Mesendoderm (in vitro differentiated cells): ENCODE measurements at regions not wholly inside any gene's neighbourhood (a gene's known extent, or its start where the extent isn't known, plus 50 kb on each side); places are given as distances from the start of the nearest gene placed in this dataset.
A peak's percentile ranks its signal among the peaks of the same experiment; 100 is the strongest.

Experiments used
- DNase-seq: peaks from one replicate; pipeline ENCODE4 v3.0.0; 2013
- H2AK5ac ChIP-seq: 2 replicates; pipeline ENCODE4 v1.6.1; 2013; ENCODE audit warnings: low read length, inconsistent platforms
- H2BK120ac ChIP-seq: 2 replicates; pipeline ENCODE4 v1.6.1; 2013; ENCODE audit warnings: low read depth, mild to moderate bottlenecking, low read length, moderate library complexity, mixed read lengths
- H2BK15ac ChIP-seq: replicated peaks from 2 replicates; pipeline ENCODE4 v1.6.1; 2013; ENCODE audit warnings: low read depth, mild to moderate bottlenecking, moderate library complexity
- H2BK5ac ChIP-seq: 2 replicates; pipeline ENCODE4 v1.6.1; 2013; ENCODE audit warnings: low read length, inconsistent platforms
- H3K18ac ChIP-seq: 2 replicates; pipeline ENCODE4 v1.6.1; 2013; ENCODE audit warnings: mild to moderate bottlenecking, low read length, mixed read lengths
- H3K23ac ChIP-seq: one replicate; pipeline ENCODE4 v1.6.1; 2013; ENCODE audit warnings: low read length
- H3K27ac ChIP-seq: 2 replicates; pipeline ENCODE4 v1.5.1; 2013; ENCODE audit warnings: low read depth, mild to moderate bottlenecking, inconsistent platforms, low read length, moderate library complexity
- H3K27me3 ChIP-seq: 2 replicates; pipeline ENCODE4 v1.6.1; 2013; ENCODE audit warnings: low read length, control low read depth, mild to moderate bottlenecking, inconsistent platforms; ENCODE audit not compliant: insufficient read depth, poor library complexity
- H3K36me3 ChIP-seq: 2 replicates; pipeline ENCODE4 v1.6.1; 2013; ENCODE audit warnings: low read length, inconsistent platforms; ENCODE audit not compliant: control insufficient read depth, insufficient read depth
- H3K4ac ChIP-seq: one replicate; pipeline ENCODE4 v1.6.1; 2013; ENCODE audit warnings: low read depth, mild to moderate bottlenecking, low read length, moderate library complexity
- H3K4me1 ChIP-seq: 2 replicates; pipeline ENCODE4 v1.6.1; 2013; ENCODE audit warnings: low read depth, low read length, inconsistent platforms; ENCODE audit not compliant: control insufficient read depth
- H3K4me2 ChIP-seq: 2 replicates; pipeline ENCODE4 v1.6.1; 2013; ENCODE audit warnings: low read length
- H3K4me3 ChIP-seq: 2 replicates; pipeline ENCODE4 v1.5.1; 2013; ENCODE audit warnings: mild to moderate bottlenecking, low read length
- H3K56ac ChIP-seq: one replicate; pipeline ENCODE4 v1.6.1; 2013; ENCODE audit warnings: low read length
- H3K79me1 ChIP-seq: 2 replicates; pipeline ENCODE4 v1.6.1; 2013; ENCODE audit warnings: low read length, inconsistent platforms
- H3K79me2 ChIP-seq: 2 replicates; pipeline ENCODE4 v1.6.1; 2013; ENCODE audit warnings: mild to moderate bottlenecking, low read length; ENCODE audit not compliant: control insufficient read depth, insufficient read depth
- H3K9ac ChIP-seq: 2 replicates; pipeline ENCODE4 v1.6.1; 2013; ENCODE audit warnings: low read length, inconsistent platforms
- H4K5ac ChIP-seq: one replicate; pipeline ENCODE4 v1.6.1; 2013; ENCODE audit warnings: low read length
- H4K8ac ChIP-seq: one replicate; pipeline ENCODE4 v1.6.1; 2013; ENCODE audit warnings: low read depth, mild to moderate bottlenecking, control low read depth, low read length, moderate library complexity
- WGBS: extraction: QIAGEN DNeasy Blood & Tissue Kit; methylation state at CpG from one replicate; pipeline ENCODE4 v1.1.7; 2013; ENCODE audit warnings: low lambda C conversion rate, missing lambda C conversion rate; ENCODE audit not compliant: insufficient coverage; ENCODE audit errors: extremely low coverage; 5-methylcytosine and 5-hydroxymethylcytosine counted together

DNA sequence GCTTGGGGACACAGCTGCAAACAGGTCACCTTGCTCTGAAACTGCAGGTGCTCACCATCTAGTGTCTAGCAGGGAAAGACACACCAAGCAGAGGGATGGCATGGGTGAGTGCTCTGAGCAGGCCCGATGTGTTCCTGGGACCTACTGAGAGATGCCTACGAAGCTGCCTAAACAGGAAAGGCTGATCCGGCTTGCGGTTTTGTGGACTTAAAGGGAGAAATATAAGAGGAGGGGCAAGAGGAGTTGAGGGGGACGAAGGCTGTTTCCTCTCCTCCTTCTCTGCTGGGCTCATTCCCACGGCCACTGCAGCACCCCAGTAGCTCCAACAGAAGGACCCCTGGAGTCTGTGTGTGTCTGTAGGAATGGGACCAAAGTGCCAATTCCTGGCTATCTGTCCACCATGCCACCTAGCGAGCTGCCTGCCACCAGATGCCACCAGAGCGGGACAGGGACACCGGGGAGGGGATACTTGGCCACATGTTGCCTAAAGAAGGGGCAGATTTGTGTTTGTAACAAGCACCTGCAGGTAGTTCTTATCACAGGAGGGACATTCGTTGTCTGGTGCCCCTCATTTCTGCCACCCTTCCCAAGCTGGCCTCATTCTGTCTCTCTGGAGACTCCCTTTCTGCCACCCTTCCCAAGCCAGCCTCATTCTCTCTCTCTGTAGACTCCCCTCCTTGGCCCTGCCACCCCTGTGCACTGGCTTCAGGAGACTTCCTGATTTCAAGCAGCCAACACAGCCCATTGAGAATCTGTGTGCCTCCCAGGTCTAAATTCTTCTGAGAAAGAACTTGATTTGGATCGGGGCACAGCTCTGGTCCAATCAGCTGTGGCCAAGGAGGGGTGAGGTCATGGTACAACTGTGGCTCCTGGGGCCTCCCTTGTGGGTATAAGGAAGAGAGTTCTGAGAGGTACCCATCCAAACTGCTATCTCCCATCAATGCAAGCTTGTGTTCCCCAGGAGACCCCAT, 221.8 kb downstream of the ANKRD60 start:
- H3K4me3 ChIP-seq = no peak overlapping the region

GRCh38 chr20:58005581-58006345, 222.7 kb downstream of the ANKRD60 start:
- Histone ChIP-seq H4K8ac (no peak overlapping the region), H3K27ac (no peak overlapping the region), H3K4me1 (no peaks in the 10 kb centered on the region), H3K4ac (no peak overlapping the region), H3K4me2 (no peak overlapping the region), H3K36me3 (no peaks in the 10 kb centered on the region), H4K5ac (no peak overlapping the region), H2BK5ac (no peak overlapping the region), H2BK15ac (no peak overlapping the region), H3K18ac (no peak overlapping the region), H2AK5ac (no peak overlapping the region), H2BK120ac (no peak overlapping the region), H3K27me3 (no peaks in the 10 kb centered on the region), H3K79me2 (no peaks in the 10 kb centered on the region), H3K4me3 (no peak overlapping the region), H3K23ac (no peak overlapping the region), H3K56ac (no peak overlapping the region), H3K79me1 (no peaks in the 10 kb centered on the region), H3K9ac (no peak overlapping the region)
- no peak for DNase-seq
- no CpG with 5 or more reads among the region's 8 CpGs for WGBS

More for the DNA sequence above, 221.8 kb downstream of the ANKRD60 start:
- DNase-seq = no peak
- no peak overlapping the region for H4K8ac ChIP-seq
- no peak overlapping the region for H3K4me2 ChIP-seq
- H2BK5ac ChIP-seq = no peak overlapping the region
- H3K27me3 ChIP-seq = no peaks in the 10 kb centered on the region
- WGBS = no CpG with 5 or more reads among the region's 11 CpGs
- no peak overlapping the region for H2BK15ac ChIP-seq
- no peak overlapping the region for H3K4ac ChIP-seq
- no peak overlapping the region for H4K5ac ChIP-seq
- no peaks in the 10 kb centered on the region for H3K79me1 ChIP-seq
- no peaks in the 10 kb centered on the region for H3K36me3 ChIP-seq
- H3K23ac ChIP-seq = no peak overlapping the region
- no peak overlapping the region for H3K27ac ChIP-seq
- H3K4me1 ChIP-seq = no peaks in the 10 kb centered on the region
- H3K18ac ChIP-seq = no peak overlapping the region
- H3K79me2 ChIP-seq = no peaks in the 10 kb centered on the region
- no peak overlapping the region for H3K9ac ChIP-seq
- H2AK5ac ChIP-seq = no peak overlapping the region
- no peak overlapping the region for H2BK120ac ChIP-seq
- no peak overlapping the region for H3K56ac ChIP-seq

DNA sequence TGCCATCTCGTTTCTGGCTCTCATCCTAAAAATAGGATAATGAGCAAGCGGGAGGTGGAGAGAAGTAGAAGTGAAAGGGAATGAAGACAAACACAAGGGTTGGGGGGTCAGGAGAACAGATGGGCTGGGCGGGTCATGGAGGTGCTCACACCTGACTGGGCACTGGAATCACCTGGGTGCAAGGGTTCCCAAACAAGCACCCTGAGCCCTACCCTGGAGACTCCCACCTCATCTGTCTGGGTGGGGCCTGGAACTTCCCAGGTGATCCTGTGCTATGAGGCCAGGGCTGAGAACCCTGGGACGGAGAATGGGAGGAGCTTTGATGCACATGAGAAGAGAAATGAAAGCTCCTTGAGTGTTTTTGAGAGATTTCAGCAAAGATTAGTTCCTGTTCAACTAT, 223.6 kb downstream of the ANKRD60 start:
- Histone ChIP-seq H4K8ac (no peak overlapping the region), H3K23ac (no peak overlapping the region), H3K27ac (no peak overlapping the region), H3K36me3 (no peaks in the 10 kb centered on the region), H2AK5ac (no peak overlapping the region), H2BK15ac (no peak overlapping the region), H4K5ac (no peak overlapping the region), H3K4ac (no peak overlapping the region), H3K4me3 (no peak overlapping the region), H3K79me1 (no peaks in the 10 kb centered on the region), H3K79me2 (no peaks in the 10 kb centered on the region), H3K27me3 (no peaks in the 10 kb centered on the region), H2BK5ac (no peak overlapping the region), H2BK120ac (no peak overlapping the region), H3K18ac (no peak overlapping the region), H3K4me1 (no peaks in the 10 kb centered on the region), H3K56ac (no peak overlapping the region), H3K9ac (no peak overlapping the region), H3K4me2 (no peak overlapping the region)
- DNase-seq = no peak
- WGBS = no CpG with 5 or more reads among the region's 4 CpGs

DNA sequence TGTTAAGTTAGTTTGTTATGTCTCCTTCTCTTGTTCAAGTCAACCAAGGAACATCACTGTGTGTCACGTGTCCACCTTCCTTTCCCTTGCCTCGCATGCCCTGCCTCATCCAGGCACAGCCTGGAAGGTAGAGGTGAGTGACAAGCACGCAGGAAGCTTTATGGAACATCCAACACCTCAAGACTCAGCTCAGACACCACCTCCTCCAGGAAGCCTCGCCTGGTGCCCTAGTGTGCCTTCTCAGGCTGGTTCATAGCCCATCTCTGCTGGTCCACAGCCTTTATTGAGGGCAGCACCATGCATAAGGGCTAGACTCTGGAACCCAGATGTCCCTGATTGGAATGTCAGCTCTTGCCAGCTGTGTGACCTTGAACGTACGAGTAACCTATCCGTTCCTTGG, 224.3 kb downstream of the ANKRD60 start:
- no peak overlapping the region for H3K4ac ChIP-seq
- no peak overlapping the region for H4K8ac ChIP-seq
- no peak for DNase-seq
- no peak overlapping the region for H3K18ac ChIP-seq
- H3K56ac ChIP-seq = no peak overlapping the region
- no CpG with 5 or more reads among the region's 7 CpGs for WGBS
- H3K4me3 ChIP-seq = no peak overlapping the region
- no peaks in the 10 kb centered on the region for H3K36me3 ChIP-seq
- H2BK5ac ChIP-seq = no peak overlapping the region
- no peak overlapping the region for H4K5ac ChIP-seq
- no peak overlapping the region for H3K4me2 ChIP-seq
- no peaks in the 10 kb centered on the region for H3K27me3 ChIP-seq
- H2BK120ac ChIP-seq = no peak overlapping the region
- H3K79me2 ChIP-seq = no peaks in the 10 kb centered on the region
- no peak overlapping the region for H2AK5ac ChIP-seq
- H3K23ac ChIP-seq = no peak overlapping the region
- no peaks in the 10 kb centered on the region for H3K79me1 ChIP-seq
- H3K9ac ChIP-seq = no peak overlapping the region
- no peak overlapping the region for H2BK15ac ChIP-seq
- no peak overlapping the region for H3K27ac ChIP-seq
- no peaks in the 10 kb centered on the region for H3K4me1 ChIP-seq

DNA sequence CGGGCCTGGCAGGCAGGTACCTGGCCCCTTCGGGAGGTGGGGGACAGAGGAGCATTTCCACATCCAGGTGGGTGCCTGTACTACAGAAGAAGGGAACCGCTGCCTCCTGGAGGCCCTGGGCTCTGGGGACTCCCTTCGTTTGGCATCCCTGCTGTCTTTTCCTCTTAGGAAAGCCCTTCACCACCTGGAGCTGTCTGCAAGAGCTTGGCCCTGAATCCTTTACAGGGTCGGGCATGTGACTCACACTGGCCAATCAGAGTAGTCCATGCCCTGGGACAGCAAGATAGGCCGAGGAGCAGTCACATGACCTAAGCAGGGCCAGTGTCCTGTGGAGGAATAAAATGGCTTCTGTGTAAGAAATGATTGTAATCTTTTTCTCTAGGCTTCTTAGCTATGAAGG, 224.9 kb downstream of the ANKRD60 start:
- Histone ChIP-seq H3K4me1 (no peaks in the 10 kb centered on the region), H3K18ac (no peak overlapping the region), H3K27ac (no peak overlapping the region), H3K23ac (no peak overlapping the region), H2BK120ac (no peak overlapping the region), H2BK5ac (no peak overlapping the region), H3K79me2 (no peaks in the 10 kb centered on the region), H4K5ac (no peak overlapping the region), H4K8ac (no peak overlapping the region), H2AK5ac (no peak overlapping the region), H3K4me3 (no peak overlapping the region), H3K4ac (no peak overlapping the region), H3K9ac (no peak overlapping the region), H3K27me3 (no peaks in the 10 kb centered on the region), H3K4me2 (no peak overlapping the region), H3K79me1 (no peaks in the 10 kb centered on the region), H3K36me3 (no peaks in the 10 kb centered on the region), H3K56ac (no peak overlapping the region), H2BK15ac (no peak overlapping the region)
- WGBS = no CpG with 5 or more reads among the region's 6 CpGs
- peak; percentile 41 for DNase-seq
